GM19351 (cell line): ENCODE measurements at regions not wholly inside any gene's neighbourhood (a gene's known extent, or its start where the extent isn't known, plus 50 kb on each side); places are given as distances from the start of the nearest gene placed in this dataset.
"Not testable (repeated sequence)": the region's sequence is repeated elsewhere in the genome, so short reads cannot be mapped to it uniquely, and the experiment has no call there.

ENCODE experiments used
- ATAC-seq: cut with Tn5 transposase; IDR thresholded peaks from one replicate; pipeline ENCODE4 v1.9.1; 2021; ENCODE audit warnings: mild to moderate bottlenecking, moderate library complexity; ENCODE audit not compliant: unreplicated experiment

GRCh38 chr10:34016576-34016975 lies 682.1 kb upstream of the NRP1 start:
- ATAC-seq: no peak

GRCh38 chr10:34015700-34016099 lies 681.2 kb upstream of the NRP1 start:
- ATAC-seq: no peak

- ATAC-seq: no peak
Observed at GRCh38 chr10:34013235-34013634, 678.8 kb upstream of the NRP1 start.

- ATAC-seq: no peak
Observed at GRCh38 chr10:34010891-34011290, 676.4 kb upstream of the NRP1 start.

GRCh38 chr10:34010228-34010627 lies 675.8 kb upstream of the NRP1 start:
- ATAC-seq: not testable (repeated sequence)

- no peak for ATAC-seq
Observed at GRCh38 chr10:34008656-34009055, 674.2 kb upstream of the NRP1 start.

GRCh38 chr10:34006471-34006870 lies 672.0 kb upstream of the NRP1 start:
- ATAC-seq: no peak

GRCh38 chr10:34003561-34003960 lies 669.1 kb upstream of the NRP1 start:
- ATAC-seq: no peak

- no peak for ATAC-seq
Observed at GRCh38 chr10:34002896-34003295, 668.4 kb upstream of the NRP1 start.

- no peak for ATAC-seq
Observed at GRCh38 chr10:34001831-34002230, 667.4 kb upstream of the NRP1 start.

- no peak for ATAC-seq
Observed at GRCh38 chr10:34001087-34001580, 666.7 kb upstream of the NRP1 start.

- no peak for ATAC-seq
Observed at GRCh38 chr10:33993917-33994316, 659.5 kb upstream of the NRP1 start.

GRCh38 chr10:33991924-33992323 lies 657.5 kb upstream of the NRP1 start:
- ATAC-seq: no peak

GRCh38 chr10:33986515-33986914 lies 652.0 kb upstream of the NRP1 start:
- no peak for ATAC-seq

- ATAC-seq: no peak
Observed at GRCh38 chr10:33986016-33986415, 651.5 kb upstream of the NRP1 start.

GRCh38 chr10:33982995-33983394 lies 648.5 kb upstream of the NRP1 start:
- ATAC-seq: no peak

GRCh38 chr10:33981301-33981700 lies 646.8 kb upstream of the NRP1 start:
- no peak for ATAC-seq

GRCh38 chr10:33979195-33979594 lies 644.7 kb upstream of the NRP1 start:
- no peak for ATAC-seq

GRCh38 chr10:33975481-33975880 lies 641.0 kb upstream of the NRP1 start:
- ATAC-seq: no peak

GRCh38 chr10:33974976-33975478 lies 640.6 kb upstream of the NRP1 start:
- no peak for ATAC-seq

GRCh38 chr10:33968983-33969382 lies 634.5 kb upstream of the NRP1 start:
- no peak for ATAC-seq

- no peak for ATAC-seq
Observed at GRCh38 chr10:33967606-33968120, 633.2 kb upstream of the NRP1 start.

GRCh38 chr10:33966946-33967345 lies 632.5 kb upstream of the NRP1 start:
- ATAC-seq: no peak
